Uterus (tissue), 3 donors: ENCODE measurements at regions not wholly inside any gene's neighbourhood (a gene's known extent, or its start where the extent isn't known, plus 50 kb on each side); places are given as distances from the start of the nearest gene placed in this dataset.

Source experiments
- DNase-seq, 2 donors: peaks; one replicate each; pipeline ENCODE4 v3.0.0-alpha.2; 2019 to 2020
- H3K27ac ChIP-seq, 2 donors: fragments of 200-600 bp; sonication (generic); 1 replicate in 1 of 2; 2 replicates in 1 of 2; pipeline ENCODE4 v1.5.1; 2016 to 2018
- H3K27me3 ChIP-seq, 2 donors: fragments of 200-600 bp; sonication (generic); one replicate each; pipeline ENCODE4 v1.5.1; 2018 to 2019; ENCODE audit warnings: control low read depth in 1 of 2
- H3K36me3 ChIP-seq, 2 donors: fragments of 200-600 bp; sonication (generic); one replicate each; pipeline ENCODE4 v1.5.1; 2019; ENCODE audit warnings: control low read depth in 1 of 2
- H3K4me1 ChIP-seq, 2 donors: fragments of 200-600 bp; sonication (generic); one replicate each; pipeline ENCODE4 v1.5.1; 2018 to 2019; ENCODE audit warnings: control low read depth in 1 of 2
- H3K4me3 ChIP-seq, 2 donors: fragments of 200-600 bp; sonication (generic); 1 replicate in 1 of 2; 2 replicates in 1 of 2; pipeline ENCODE4 v1.5.1; 2018 to 2019; ENCODE audit warnings: mild to moderate bottlenecking in 1 of 2
- H3K9me3 ChIP-seq, 2 donors: fragments of 200-600 bp; sonication (generic); one replicate each; pipeline ENCODE4 v1.5.1; 2019; ENCODE audit warnings: control low read depth in 1 of 2
- POLR2A ChIP-seq, 2 donors: fragments of 450-650 bp; IDR thresholded peaks; one replicate each; pipeline ENCODE4 v1.6.1; 2016; ENCODE audit warnings: antibody characterized with exemption in 2 of 2, mild to moderate bottlenecking in 1 of 2, moderate library complexity in 1 of 2
- intact Hi-C: fragments of 100-400 bp; cut with DNase I; formaldehyde crosslinking; loops from one replicate; pipeline ENCODE4 v1.15.1; 2023; ENCODE audit warnings: low total_unique reads
- TF ChIP-seq, protein P1 (sequence below), 4 experiments: fragments of 200-600 bp in 2 of 4; fragments of 450-650 bp in 2 of 4; sonication (generic) in 2 of 4; IDR thresholded peaks; one replicate each; pipeline ENCODE4 v1.5.1; 2016 to 2019; ENCODE audit warnings: antibody characterized with exemption in 4 of 4, mild to moderate bottlenecking in 2 of 4, moderate library complexity in 1 of 4
- donor health status: DM: yes; HTN: yes; CAD: no.

GRCh38 chr1:217965156-217965786 is 319.8 kb upstream of the RRP15 start:
- H3K4me3 ChIP-seq: no peak overlapping the region
- no peaks in the 10 kb centered on the region for H3K9me3 ChIP-seq
- no peaks in the 10 kb centered on the region for H3K4me1 ChIP-seq
- DNase-seq: no peak
- TF ChIP-seq, protein P1, sequence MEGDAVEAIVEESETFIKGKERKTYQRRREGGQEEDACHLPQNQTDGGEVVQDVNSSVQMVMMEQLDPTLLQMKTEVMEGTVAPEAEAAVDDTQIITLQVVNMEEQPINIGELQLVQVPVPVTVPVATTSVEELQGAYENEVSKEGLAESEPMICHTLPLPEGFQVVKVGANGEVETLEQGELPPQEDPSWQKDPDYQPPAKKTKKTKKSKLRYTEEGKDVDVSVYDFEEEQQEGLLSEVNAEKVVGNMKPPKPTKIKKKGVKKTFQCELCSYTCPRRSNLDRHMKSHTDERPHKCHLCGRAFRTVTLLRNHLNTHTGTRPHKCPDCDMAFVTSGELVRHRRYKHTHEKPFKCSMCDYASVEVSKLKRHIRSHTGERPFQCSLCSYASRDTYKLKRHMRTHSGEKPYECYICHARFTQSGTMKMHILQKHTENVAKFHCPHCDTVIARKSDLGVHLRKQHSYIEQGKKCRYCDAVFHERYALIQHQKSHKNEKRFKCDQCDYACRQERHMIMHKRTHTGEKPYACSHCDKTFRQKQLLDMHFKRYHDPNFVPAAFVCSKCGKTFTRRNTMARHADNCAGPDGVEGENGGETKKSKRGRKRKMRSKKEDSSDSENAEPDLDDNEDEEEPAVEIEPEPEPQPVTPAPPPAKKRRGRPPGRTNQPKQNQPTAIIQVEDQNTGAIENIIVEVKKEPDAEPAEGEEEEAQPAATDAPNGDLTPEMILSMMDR (IDR thresholded peaks at IDR 0.05): no peak
- no peak overlapping the region for H3K27ac ChIP-seq
- no peaks in the 10 kb centered on the region for H3K27me3 ChIP-seq
- no peaks in the 10 kb centered on the region for H3K36me3 ChIP-seq
- intact Hi-C loops: no loop called here

- no peak for TF ChIP-seq POLR2A (IDR thresholded peaks at IDR 0.05)
- TF ChIP-seq, protein P1 (IDR thresholded peaks at IDR 0.05): no peak
- H3K27me3 ChIP-seq: no peaks in the 10 kb centered on the region
- intact Hi-C loops: no loop called here
- H3K4me1 ChIP-seq: no peaks in the 10 kb centered on the region
- no peak for DNase-seq
- no peaks in the 10 kb centered on the region for H3K36me3 ChIP-seq
- no peak overlapping the region for H3K27ac ChIP-seq
- no peaks in the 10 kb centered on the region for H3K9me3 ChIP-seq
- H3K4me3 ChIP-seq: no peak overlapping the region
Observed at GRCh38 chr1:217968085-217968484, 317.0 kb upstream of the RRP15 start.

DNA sequence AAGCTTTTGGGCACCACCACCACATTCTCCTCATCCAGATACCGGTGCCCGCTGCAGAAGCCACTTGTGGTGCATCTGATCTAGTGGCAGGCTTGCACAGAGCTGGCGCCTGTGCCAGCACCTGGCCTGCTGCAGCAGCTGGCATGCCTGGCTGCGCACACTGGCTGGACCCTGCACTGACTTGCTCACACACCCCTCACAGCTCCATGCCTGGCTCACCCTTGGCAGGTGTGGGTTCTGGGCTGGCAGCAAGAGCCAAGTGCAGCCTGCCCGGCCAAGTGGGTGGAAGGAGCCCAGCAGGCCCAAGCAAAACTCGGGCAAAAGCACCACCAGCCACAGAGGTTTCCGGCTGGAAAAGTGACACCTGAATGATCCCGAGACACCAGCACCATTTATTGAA is 315.7 kb upstream of the RRP15 start:
- no peaks in the 10 kb centered on the region for H3K36me3 ChIP-seq
- H3K9me3 ChIP-seq: no peaks in the 10 kb centered on the region
- no peaks in the 10 kb centered on the region for H3K4me1 ChIP-seq
- no peak for TF ChIP-seq POLR2A (IDR thresholded peaks at IDR 0.05)
- TF ChIP-seq, protein P1 (IDR thresholded peaks at IDR 0.05): no peak
- intact Hi-C loops: no loop called here
- no peak for DNase-seq
- no peak overlapping the region for H3K4me3 ChIP-seq
- no peak overlapping the region for H3K27ac ChIP-seq
- H3K27me3 ChIP-seq: no peaks in the 10 kb centered on the region

GRCh38 chr1:217977943-217978342 is 307.1 kb upstream of the RRP15 start:
- intact Hi-C loops: no loop called here
- DNase-seq: no peak
- Histone ChIP-seq H3K4me1 (no peaks in the 10 kb centered on the region), H3K9me3 (no peaks in the 10 kb centered on the region), H3K27me3 (no peaks in the 10 kb centered on the region), H3K4me3 (no peak overlapping the region), H3K27ac (no peak overlapping the region), H3K36me3 (no peaks in the 10 kb centered on the region)
- TF ChIP-seq, protein P1 (IDR thresholded peaks at IDR 0.05): no peak
- TF ChIP-seq POLR2A (IDR thresholded peaks at IDR 0.05): no peak

GRCh38 chr1:217981430-217981829 is 303.7 kb upstream of the RRP15 start:
- no peaks in the 10 kb centered on the region for H3K4me1 ChIP-seq
- no peak overlapping the region for H3K4me3 ChIP-seq
- no peak for DNase-seq
- H3K27me3 ChIP-seq: no peaks in the 10 kb centered on the region
- no peaks in the 10 kb centered on the region for H3K9me3 ChIP-seq
- no peak for TF ChIP-seq POLR2A (IDR thresholded peaks at IDR 0.05)
- TF ChIP-seq, protein P1 (IDR thresholded peaks at IDR 0.05): no peak
- H3K27ac ChIP-seq: no peak overlapping the region
- no peaks in the 10 kb centered on the region for H3K36me3 ChIP-seq
- intact Hi-C loops: no loop called here
